Activated CD4-positive, alpha-beta T cell treated with anti-CD3 and anti-CD28 coated beads for 48 hours (primary cell): ENCODE measurements at regions not wholly inside any gene's neighbourhood (a gene's known extent, or its start where the extent isn't known, plus 50 kb on each side); places are given as distances from the start of the nearest gene placed in this dataset.

Experiments used
- DNase-seq: peaks from one replicate; pipeline ENCODE4 v3.0.0-alpha.2; 2020

DNA sequence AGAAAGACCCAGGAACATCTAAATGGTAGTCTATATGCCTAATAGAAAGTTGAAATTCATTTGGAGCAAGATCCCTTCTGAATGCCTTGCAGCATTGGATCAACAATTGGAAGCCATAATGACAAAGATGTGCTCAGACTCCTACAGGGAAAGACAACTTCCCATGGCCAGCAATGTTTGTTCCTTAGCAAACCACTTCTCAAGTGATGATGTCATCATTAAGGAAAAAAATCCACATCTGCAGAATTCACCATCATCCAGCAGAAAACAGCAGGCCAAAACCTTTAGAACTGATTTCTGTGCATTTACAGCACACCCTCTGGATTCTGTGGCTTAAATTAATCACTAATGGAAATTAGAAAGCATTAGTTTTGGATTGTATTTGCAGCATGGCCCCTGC, 82.4 kb upstream of the ZIC3 start:
- DNase-seq, result no peak

- no peak for DNase-seq
Measured at GRCh38 chrX:137482136-137482535, 83.8 kb upstream of the ZIC3 start.

DNA sequence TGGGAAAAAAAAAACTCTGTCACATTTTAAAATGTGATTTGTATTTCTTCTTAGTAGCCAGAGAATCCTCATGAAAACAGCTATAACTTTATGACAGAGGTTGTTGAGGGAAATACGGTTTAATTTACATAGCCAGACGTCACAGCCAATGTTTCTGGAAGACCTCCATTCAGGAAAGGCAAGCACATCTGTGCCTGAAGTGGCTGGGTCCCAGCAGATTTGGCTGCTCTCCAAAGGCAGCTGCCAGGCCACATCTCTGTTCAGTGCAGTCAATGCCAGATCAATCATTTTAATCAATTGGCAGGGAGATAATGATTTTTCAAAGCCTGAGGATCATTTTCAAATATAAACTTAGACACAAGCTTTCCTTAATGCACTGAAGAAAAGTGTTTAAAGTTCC, 86.5 kb upstream of the ZIC3 start:
- no peak for DNase-seq

DNA sequence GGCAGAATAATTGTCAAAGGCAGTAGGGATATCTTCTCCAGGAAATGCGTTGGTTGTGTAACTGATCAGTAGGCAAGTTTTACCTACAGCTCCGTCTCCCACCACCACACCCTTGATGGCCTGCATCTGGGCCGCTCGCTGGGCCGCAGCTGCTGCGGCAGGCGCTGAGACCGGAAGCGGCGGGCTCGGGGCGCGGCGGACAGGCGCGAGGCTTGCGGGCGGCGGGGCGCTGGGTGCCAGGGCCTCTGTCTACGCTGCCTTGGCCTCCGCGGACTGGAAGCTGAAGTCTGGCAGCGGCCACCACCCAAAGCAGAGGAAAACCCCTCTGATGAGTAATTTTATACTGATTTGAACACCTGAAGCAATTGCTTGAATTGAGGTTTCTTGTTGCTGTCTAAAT, 124.2 kb upstream of the ZIC3 start:
- no peak for DNase-seq

DNA sequence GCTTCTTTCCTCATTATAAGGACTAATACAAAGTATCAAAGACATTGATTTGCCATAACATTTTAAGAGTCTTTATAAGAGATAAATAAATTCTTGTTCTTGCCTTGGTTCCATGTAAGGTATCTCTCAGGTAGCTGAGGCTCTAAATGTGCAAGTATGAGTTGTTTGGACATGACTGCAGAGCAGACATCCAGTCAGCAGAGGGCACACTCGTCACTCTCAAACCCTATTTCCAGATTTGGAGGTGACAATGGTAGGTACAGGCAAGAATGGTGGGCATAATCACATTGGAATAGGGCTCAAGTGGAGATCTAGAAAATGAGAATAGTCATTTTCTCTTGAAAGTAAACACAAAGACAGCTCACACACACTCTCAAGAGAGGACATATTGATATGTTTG, 133.3 kb upstream of the ZIC3 start:
- DNase-seq, result peak; percentile 26

GRCh38 chrX:137431693-137432488, 134.0 kb upstream of the ZIC3 start:
- DNase-seq, result no peak

DNA sequence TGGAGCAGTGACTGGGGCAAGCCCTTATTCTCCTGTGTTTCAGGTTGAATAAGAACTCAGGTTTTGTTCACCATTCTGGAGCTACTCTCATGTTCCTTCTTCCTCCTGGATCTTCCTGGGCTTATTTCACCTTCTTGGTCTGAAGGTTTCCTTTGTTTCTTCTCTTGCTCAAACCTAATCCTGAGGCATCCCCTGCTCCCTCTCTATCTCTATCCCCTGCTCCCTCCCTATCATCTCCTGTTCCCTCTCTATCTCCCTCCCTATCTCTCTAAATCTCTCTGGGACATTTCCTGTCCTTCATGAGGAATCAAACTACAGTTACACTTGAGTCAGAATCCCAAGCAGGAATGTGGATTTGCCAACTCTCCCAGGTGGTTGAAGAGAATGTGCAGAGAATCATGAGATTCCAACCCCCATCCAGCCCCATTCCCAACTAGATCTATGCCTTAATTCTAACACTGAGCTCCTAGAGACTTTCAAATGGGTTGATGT, 134.9 kb upstream of the ZIC3 start:
- no peak for DNase-seq

- DNase-seq, result no peak
Measured at GRCh38 chrX:137430301-137430700, 135.6 kb upstream of the ZIC3 start.

DNA sequence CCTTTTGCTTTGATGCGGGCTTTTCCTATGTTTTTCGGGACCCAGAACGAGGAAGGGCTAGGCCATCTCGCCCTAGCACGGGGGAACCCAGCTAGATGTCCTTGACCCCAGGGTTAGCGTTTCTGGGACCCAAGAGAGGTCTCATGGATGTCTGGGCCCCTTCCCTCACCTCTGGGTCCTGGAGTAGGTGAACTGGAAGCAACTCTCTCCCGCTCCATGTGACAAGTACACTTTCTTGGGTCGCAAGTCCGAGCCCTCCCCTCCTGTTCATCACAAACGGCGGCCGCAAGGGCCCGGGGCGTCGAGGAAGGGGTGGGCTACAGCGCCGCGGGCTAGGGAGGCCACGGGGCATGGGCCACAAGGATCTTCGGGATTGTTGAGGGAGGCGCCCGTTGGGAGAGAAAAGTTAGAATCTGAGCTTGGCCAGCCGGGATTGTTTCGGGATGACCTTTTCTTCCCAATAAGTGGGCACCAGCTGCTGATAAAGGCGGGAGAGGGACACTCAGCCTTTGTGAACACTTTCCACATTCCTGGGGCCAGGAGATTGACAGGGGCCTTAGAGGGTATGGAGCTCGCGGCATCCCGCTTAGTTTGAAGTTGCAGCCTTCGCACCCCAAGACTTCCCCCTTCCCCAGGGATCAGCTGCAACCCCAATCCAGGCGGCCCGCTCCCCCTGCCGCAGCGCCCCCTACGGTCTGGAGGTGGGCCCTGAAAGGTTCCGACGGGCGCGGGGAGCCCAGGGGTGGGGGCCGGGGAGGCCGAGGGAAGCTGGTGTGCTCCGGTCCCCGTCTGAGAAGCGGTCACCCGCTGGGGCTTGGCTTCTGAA, 136.9 kb upstream of the ZIC3 start:
- peak; percentile 10 for DNase-seq

- DNase-seq, result peak; percentile 4
Measured at GRCh38 chrX:137428221-137428661, 137.7 kb upstream of the ZIC3 start.

DNA sequence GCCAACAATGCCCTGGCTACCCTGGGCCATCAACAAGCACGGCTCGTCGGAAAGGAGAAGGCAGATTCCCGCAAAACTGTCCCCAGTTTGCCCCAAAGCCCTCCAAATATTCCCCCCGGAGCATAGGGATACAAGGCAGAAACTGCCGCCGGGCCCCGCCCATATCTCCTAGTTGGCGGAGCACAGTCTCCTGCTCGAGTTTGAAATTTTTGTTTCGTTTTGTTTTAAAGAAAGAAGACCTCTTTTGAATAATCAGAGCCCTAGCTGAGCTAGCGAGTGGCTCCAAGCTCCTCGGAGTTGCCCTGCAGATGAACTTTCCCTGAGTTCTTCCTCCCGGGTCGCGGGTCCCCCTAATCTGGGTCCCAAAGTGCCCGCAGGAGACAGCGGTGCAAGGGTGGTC, 138.1 kb upstream of the ZIC3 start:
- DNase-seq, result peak; percentile 11

DNA sequence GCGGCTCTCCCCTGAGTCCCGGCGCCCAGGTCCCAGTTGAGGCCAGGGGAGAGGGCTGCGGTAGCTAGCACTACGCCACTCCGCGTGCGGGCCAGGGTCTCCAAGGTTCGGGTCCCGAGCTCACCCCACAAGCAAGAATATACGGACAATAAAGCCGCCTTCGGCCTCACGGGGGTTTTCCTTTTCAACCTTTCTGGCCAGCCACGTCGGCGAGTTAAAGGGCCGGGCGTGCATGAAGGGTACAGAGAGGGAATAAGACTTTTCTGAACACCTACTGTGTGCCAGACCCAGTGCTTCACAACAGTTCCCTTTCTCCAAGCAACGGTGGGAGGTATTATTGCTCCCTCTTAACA, 138.5 kb upstream of the ZIC3 start:
- DNase-seq, result no peak

- DNase-seq, result no peak
Measured at GRCh38 chrX:137426695-137427425, 139.1 kb upstream of the ZIC3 start.

DNA sequence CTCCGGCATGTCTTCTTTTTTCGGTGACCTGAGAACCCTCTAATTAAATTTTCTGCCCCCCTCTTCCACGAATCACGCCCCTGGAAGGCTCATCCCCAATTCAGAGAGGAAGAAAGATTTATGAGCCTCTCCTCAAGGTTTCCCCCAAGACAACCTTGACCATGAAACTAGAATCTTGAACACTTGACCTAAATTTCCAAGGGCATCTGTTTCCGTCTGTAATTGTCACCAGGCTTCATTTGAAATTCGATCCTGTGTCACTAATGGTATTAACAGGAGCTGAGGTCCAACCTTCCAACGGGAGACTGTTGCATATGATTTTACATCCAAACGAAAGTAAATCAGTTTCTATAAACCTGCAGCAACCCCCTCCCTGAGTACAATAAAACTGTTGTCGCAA, 139.9 kb upstream of the ZIC3 start:
- DNase-seq, result no peak

DNA sequence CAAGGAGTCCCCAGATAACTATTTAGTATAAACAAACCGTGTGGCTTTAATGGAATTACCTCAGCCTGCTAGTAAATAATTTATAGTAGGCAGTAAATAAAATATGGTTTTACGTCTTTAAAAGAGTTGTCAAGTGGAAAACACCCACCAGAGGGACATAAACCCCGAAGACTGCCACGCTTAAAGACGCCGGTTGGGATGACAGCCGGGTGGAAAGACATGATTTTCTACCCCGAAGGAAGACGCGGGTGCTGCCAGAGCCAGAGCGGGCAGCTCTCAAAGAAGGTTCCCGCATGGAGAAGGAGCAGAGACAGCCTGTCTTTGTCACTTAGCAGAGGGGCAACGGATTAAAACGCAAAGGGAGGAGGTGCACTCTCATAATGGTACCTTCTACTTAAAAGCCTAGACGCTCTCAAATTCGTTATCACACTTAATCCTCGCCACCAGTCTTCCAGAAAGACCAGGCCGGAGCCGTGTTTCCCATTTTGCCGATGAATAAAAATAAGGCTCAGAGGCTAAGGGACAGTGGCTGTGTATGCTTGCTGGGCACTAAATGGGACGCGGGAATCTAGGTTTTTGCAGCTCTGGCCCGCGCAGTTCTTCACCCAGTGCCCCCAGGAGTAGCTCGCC, 140.5 kb upstream of the ZIC3 start:
- DNase-seq, result peak; percentile 3

GRCh38 chrX:137424679-137425078, 141.2 kb upstream of the ZIC3 start:
- DNase-seq, result no peak

- DNase-seq, result no peak
Measured at GRCh38 chrX:137423241-137423640, 142.7 kb upstream of the ZIC3 start.

DNA sequence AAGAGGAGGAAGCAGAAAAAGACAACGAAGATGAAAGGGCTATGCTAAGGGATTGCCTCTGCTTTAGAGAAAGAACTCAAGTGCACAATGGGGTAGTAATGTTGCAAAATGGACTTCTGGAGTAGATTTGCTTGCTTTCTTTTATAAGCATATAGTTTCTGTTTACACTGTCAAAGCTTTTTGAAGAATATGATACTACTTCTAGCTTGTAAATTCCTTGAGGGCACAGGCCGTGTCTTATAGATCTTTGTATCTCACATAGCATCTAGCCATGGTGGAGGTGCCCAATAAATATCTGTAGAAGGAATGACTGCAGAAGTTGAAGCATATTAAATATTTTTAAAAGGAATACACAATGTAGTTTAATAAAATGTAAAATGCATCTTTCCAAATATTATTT, 147.8 kb upstream of the ZIC3 start:
- DNase-seq, result no peak

- DNase-seq, result no peak
Measured at GRCh38 chrX:137413190-137413589, 152.7 kb upstream of the ZIC3 start.

GRCh38 chrX:137405449-137406140, 160.3 kb upstream of the ZIC3 start:
- DNase-seq, result no peak

DNA sequence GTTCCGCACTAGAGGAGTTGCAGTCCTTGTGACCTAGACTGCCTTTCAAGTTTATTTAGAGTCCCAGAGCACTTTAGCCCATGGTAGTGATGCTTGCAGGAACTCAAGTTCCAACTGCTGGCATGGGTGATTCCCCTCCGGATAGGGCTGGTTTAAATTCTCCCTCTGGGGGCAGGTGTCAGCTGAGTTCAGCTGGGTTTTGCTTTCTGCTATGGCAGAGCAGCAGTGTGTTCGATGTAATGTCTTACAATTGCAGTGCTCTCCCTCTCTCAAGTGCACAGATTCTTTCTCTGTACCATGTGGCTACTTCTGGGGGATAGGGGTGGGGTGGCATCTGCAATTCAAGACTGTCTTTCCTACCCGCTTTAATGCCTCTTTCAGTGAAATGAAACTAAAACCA, 164.8 kb upstream of the ZIC3 start:
- DNase-seq, result no peak

DNA sequence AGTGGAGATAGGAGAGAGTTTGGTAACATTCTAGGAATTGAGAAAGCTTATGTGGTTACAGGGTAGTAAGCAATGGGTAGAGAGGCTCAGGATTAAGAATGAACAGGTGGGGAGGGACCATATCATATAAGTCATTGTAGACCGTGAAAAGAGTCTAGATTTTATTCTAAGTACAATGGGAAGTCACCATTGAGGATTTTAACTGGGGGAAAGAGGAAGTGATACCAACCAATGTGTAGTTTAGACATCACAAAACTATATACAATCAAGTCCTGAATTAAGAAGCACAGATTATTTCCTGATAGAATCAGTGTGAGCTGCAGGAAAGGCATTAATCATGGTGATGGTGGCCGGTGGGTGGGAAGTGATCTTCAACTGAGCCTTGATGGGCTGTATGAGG, 178.3 kb upstream of the ZIC3 start:
- DNase-seq, result no peak
